Activated CD8-positive, alpha-beta memory T cell treated with anti-CD3 and anti-CD28 coated beads for 24 hours (primary cell): ENCODE measurements at regions not wholly inside any gene's neighbourhood (a gene's known extent, or its start where the extent isn't known, plus 50 kb on each side); places are given as distances from the start of the nearest gene placed in this dataset.

Experiments
- DNase-seq: peaks from one replicate; pipeline ENCODE4 v3.0.0-alpha.2; 2020

GRCh38 chr21:38875694-38876492 is 70.2 kb downstream of the ETS2 start:
- no peak for DNase-seq
